ENCODE measurements at regions not wholly inside any gene's neighbourhood (a gene's known extent, or its start where the extent isn't known, plus 50 kb on each side); places are given as distances from the start of the nearest gene placed in this dataset.

- WGBS (ENCODE audit: low lambda C conversion rate), result 24% methylated on average over 5 of the region's 5 CpGs
- Histone ChIP-seq H3K9me3 (ENCODE audit: low read length) (no peaks in the 10 kb centered on the region), H3K27me3 (ENCODE audit: control insufficient read depth in 1 of 2, insufficient read depth in 2 of 2, low read length in 2 of 2) (peaks cover 0 to 10% of the 10 kb centered on the region in 2 experiments; a peak in 3 of 5 replicates), H2AFZ (ENCODE audit: low read length) (no peak overlapping the region), H3K27ac (ENCODE audit: extremely low read length, insufficient read depth, low read length) (no peak overlapping the region), H3K4me1 (ENCODE audit: insufficient read depth, low read length) (peaks cover 11% of the 10 kb centered on the region; the same call in 1 of the 2 replicates), H3K4me2 (ENCODE audit: low read depth, low read length) (no peak overlapping the region), H4K20me1 (ENCODE audit: insufficient read depth, low read length) (no peaks in the 10 kb centered on the region), H3K79me2 (ENCODE audit: insufficient read depth, low read length) (no peaks in the 10 kb centered on the region), H3K36me3 (replicated peaks in 1 of 2; ENCODE audit: control insufficient read depth in 1 of 2, insufficient read depth in 2 of 2, low read length in 2 of 2) (no peaks in the 10 kb centered on the region), H3K4me3 (replicated peaks in 1 of 3; ENCODE audit: insufficient read depth in 1 of 3, low read depth in 2 of 3, low read length in 3 of 3) (no peak overlapping the region), H3K9ac (ENCODE audit: insufficient read depth, low read depth, low read length) (no peak overlapping the region)
- ATAC-seq, result no peak
- FAIRE-seq, result no peak
- ChIA-PET CTCF (ENCODE audit: low intra/inter-chr PET ratio, low total read pairs) (no interaction called here), POLR2A (no interaction called here)
- intact Hi-C loops (cut with micrococcal nuclease; ENCODE audit: unreplicated experiment), result no loop called here
- BruUV-seq (replicated peaks), result no TSS peak
- no peak for DNase-seq (ENCODE audit: low spot score)
- in situ Hi-C loops (cut with HindIII; ENCODE audit: extremely low pct_ligation_motif_present, low pct_unique_long_range_greater_than_20kb), result no loop called here
- TF ChIP-seq MTERF4 (CRISPR knock-in tag; IDR thresholded peaks at IDR 0.05) (no peak), IKZF4 (CRISPR knock-in tag; IDR thresholded peaks at IDR 0.05; ENCODE audit: borderline replicate concordance, low read depth, not compliant biosample characterization) (no peak), EZH2 (conservative IDR thresholded peaks at IDR 0.05; ENCODE audit: low read depth, low read length) (no peak), PRDM4 (CRISPR knock-in tag; IDR thresholded peaks at IDR 0.05; ENCODE audit: borderline replicate concordance) (no peak), GMEB1 (CRISPR knock-in tag; IDR thresholded peaks at IDR 0.05; ENCODE audit: borderline replicate concordance) (no peak), ZNF713 (CRISPR knock-in tag; IDR thresholded peaks at IDR 0.05) (no peak), MAF1 (CRISPR knock-in tag; IDR thresholded peaks at IDR 0.05; ENCODE audit: borderline replicate concordance) (no peak)
These were observed 203.4 kb upstream of the TNP1 start for GRCh38 chr2:217063238-217063755.
